ENCODE measurements at regions not wholly inside any gene's neighbourhood (a gene's known extent, or its start where the extent isn't known, plus 50 kb on each side); places are given as distances from the start of the nearest gene placed in this dataset.

DNA sequence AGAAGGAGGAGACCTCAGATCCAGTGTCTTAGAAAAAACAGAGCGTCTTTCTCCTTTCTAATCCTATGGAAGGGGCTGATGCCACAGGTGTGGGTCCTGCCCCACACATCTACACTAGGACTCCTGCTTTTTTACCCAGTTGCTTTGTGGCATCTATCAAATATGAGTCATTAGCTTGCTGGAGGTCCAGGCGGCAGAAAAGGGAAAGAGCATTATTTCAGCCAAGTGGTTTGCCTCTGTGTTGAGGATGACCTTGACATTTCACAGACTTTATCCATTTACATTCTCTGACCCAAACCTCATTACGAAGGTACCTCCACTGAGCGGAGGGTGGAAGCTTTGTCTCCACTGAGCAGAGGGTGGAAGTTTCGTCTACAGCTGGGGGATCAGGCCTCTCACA lies 308.4 kb upstream of the KLF6 start:
- no peak for FAIRE-seq
- no peak for DNase-seq (ENCODE audit: low spot score)

- FAIRE-seq (no peak), DNase-seq (ENCODE audit: low spot score) (no peak)
Observed at GRCh38 chr10:4088354-4089066, 303.5 kb upstream of the KLF6 start.

GRCh38 chr10:4086131-4086898 lies 301.3 kb upstream of the KLF6 start:
- FAIRE-seq (no peak), DNase-seq (ENCODE audit: low spot score) (no peak)

- DNase-seq (ENCODE audit: low spot score) (no peak), FAIRE-seq (no peak)
Observed at GRCh38 chr10:4083509-4084003, 298.5 kb upstream of the KLF6 start.

- FAIRE-seq (no peak), DNase-seq (ENCODE audit: low spot score) (no peak)
Observed at GRCh38 chr10:4082861-4083260, 297.9 kb upstream of the KLF6 start.

DNA sequence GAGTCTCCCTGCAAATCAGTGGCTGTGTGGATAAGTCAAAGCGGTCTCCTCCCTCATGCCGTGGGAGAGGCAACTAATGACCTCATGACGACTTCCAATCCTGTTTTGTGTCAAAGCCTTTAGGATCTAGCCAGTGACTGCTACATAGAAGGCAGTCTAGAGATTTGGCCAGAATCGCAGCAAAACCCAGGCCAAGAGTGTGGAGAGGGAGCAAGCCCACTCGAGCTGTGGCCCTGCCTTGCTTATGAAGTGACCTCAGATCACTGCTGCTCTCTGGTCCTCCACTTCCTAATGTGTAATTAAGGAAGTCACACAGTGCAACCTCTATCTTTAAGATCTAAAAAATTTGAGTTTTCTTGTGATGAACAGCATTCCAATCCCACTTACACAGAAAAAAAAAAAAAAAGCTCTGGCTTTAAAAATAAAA lies 296.7 kb upstream of the KLF6 start:
- no peak for DNase-seq (ENCODE audit: low spot score)
- FAIRE-seq, result no peak

DNA sequence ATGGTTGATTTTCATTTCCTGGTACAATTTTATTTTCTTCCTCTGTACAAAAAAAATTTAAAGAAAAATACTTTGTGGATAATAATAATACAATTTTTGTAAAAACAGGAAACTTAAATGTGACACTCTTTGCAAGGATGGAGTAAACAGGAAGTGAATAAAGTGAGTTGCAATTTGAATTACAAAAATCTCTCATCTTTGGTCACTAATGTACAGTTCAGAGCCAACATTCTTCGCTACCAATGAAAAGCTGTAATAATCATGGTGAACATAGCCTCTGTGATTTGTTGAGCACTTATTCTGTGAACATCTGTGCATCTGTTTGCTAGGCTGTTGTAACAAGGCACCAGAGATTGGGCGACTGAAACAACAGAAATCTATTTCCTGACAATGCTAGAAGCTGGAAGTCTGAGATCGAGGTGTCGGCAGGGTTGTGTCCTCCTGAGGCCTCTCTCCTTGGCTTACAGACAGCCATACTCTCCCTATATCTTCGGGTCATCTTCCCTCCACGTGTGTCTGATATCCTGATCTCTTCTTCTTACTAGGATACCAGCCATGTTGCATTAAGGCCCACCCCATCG lies 295.3 kb upstream of the KLF6 start:
- DNase-seq (ENCODE audit: low spot score) (no peak), FAIRE-seq (no peak)

- DNase-seq (ENCODE audit: low spot score) (no peak), FAIRE-seq (no peak)
Observed at GRCh38 chr10:4079803-4080202, 294.8 kb upstream of the KLF6 start.

DNA sequence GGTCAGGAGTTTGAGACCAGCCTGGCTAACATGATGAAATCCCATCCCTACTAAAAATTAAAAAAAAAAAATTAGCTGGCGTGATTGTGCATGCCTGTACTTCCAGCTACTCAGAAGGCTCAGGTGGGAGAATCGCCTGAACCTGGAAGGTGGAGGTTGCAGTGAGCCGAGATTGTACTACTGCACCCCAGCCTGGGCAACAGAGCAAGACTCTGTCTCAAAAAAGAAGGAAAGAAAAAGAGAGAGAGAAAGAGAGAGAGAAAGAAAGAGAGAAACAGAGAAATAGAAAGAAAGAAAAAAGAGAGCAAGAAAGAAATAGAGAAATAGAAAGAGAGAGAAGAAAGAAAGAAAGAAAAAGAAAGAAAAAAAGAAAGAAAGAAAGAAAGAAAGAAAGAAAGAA lies 292.8 kb upstream of the KLF6 start:
- no peak for DNase-seq (ENCODE audit: low spot score)
- no peak for FAIRE-seq

DNA sequence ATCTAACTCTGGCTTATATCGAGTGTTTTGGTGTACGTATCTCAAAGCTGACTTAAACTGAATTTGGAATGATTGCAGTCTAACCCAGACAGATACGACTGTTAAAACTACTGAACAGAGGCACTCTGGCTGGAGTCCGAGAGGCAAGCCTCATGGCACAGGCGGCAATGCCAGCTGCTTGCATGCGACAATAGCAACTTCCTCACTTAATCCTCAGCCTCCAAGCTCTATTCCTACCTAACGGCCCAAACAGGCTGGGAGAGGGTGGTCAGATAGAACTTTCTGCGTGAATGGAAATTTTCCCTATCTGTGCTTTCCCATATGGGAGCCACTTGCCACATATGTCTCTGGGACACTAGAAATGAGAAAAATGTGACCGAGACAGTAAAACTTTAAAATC lies 292.0 kb upstream of the KLF6 start:
- DNase-seq (ENCODE audit: low spot score) (no peak), FAIRE-seq (no peak)

DNA sequence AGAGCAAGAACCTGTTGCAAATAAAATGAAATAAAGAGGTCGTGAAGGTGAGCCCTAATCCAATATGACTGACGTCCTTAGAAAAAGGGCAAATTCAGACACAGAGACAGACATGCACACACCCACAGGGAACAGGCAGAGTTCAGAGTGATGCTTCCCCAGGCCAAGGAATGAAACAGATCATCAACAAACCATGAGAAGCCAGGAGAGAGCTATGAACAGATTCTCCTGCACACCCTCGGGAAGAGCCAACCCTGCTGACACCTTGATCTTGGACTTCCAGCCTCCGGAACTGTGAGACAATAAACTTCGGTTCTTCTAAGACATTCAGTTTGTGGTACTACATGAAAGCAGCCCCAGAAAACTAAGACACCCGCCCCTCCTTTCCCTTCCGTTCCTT lies 290.4 kb upstream of the KLF6 start:
- no peak for DNase-seq (ENCODE audit: low spot score)
- no peak for FAIRE-seq

- no peak for FAIRE-seq
- DNase-seq (ENCODE audit: low spot score), result no peak
Observed at GRCh38 chr10:4074545-4075407, 289.8 kb upstream of the KLF6 start.

GRCh38 chr10:4073912-4074311 lies 288.9 kb upstream of the KLF6 start:
- no peak for FAIRE-seq
- DNase-seq (ENCODE audit: low spot score), result no peak

DNA sequence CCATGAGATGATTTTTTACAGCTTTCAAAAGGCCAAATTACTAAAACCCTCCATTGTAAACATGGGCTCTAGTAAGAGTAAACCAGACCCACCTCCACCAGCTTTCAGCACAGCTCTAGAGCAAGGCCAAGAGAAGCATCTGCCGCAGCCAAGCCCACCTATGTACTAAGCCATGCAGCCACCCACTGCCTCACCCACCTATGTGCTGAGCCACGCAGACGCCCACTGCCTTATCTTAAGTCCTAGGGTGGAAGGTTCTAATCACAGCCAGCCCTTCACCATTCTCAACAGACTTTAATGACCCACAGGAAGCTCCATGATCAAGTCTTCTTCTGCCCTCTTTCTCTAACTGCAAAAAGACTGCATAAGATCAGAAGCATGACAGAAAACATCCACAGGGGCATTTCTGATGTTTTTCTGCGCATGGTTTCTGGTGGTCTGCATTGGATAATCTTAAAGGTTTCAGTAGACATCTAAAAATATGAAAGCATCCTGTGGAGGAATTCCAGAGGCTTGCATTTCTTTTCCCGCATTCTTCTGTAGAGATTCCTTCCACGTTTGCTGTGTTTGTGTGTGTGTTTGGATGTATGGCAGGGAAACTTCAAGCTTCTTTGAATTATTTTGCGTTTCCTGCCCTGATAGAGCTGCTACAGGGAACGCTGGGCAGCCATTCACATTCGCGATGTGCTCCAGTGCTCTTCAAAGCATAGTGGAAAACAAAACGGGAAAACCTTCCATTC lies 286.1 kb upstream of the KLF6 start:
- DNase-seq (ENCODE audit: low spot score) (no peak), FAIRE-seq (no peak)

DNA sequence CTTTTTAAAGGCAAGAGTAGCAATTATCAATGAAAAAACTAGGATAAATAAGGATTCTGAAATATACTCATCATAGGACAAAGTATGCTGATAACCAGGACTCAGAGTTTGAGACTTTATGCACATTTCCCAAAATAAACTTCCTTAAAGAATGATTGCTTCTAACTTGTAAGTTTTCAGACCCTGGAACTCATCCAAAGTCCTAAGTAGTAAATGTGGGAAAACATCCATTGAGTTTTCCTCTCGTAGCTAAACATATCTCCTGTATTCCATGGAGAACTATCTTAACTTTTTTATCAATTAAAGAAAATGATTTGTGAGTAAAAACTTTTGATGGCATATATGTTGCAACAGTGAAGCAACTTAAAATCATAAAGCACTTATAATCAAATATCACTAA lies 285.2 kb upstream of the KLF6 start:
- FAIRE-seq (no peak), DNase-seq (ENCODE audit: low spot score) (no peak)

DNA sequence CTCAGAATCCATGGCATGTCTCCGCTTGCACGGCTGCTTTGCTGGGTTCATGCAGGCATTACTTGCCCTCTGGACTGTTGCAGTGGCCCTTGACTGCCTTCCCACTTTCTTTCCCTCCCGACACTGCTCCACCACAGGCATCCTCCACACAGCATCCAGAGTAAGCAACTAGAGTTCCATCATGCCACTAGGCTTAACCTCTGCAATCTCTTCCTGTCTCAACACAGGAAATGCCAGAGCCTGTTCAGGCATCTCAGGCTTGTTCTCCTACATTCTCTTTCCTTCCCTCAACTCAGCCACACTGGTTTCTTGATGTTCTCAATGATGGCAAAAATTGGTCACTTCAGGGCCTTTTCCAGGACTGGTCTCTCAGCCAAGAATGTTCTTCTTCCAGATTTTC lies 284.5 kb upstream of the KLF6 start:
- FAIRE-seq (no peak), DNase-seq (ENCODE audit: low spot score) (no peak)

DNA sequence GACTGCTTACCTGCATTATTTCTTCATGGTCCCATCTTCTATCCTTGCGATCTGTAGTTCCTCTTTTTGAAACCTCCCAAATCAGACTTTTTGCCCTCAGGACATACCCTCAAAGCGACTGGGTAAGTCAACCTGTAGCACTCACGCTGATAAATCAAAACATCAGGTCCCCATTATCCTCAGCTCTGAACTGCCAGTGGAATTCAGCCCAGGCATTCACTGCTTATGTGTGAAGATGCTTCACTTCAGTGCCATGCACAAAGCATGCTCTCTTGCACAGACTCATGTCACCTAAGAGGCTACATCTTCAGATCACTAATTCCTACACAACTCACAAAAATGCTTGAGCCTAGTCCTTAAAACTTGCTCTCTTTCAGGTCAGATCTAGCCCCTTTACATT lies 283.6 kb upstream of the KLF6 start:
- DNase-seq (ENCODE audit: low spot score) (no peak), FAIRE-seq (no peak)

DNA sequence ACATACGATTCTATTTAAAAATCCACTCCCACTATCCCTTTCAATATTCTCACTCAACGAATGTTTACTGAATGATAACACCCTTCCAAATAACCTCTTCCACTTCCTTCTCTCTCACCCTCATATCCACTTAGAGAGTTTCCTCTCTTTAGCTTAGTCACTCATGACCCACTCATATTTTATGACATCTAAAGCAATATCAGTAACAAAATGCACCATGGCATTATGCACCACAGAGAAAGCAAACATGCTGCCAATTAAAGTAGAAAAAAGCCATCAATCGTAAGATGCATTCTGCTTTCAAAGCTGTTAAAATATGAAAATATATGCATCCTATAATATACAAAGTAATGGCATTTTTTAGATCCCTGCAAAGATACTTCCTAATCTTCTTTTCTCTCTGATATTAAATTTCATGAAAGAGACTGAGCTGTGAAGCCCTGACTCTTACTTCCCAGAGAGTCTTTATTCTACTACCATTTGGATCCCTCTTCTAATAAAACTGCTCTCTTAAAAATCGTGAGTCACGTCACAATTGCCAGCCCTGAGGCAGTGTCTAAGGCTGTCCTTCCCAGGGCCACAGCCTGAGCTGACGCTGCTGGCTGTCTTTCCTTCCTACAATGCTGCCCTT lies 283.0 kb upstream of the KLF6 start:
- no peak for FAIRE-seq
- no peak for DNase-seq (ENCODE audit: low spot score)

DNA sequence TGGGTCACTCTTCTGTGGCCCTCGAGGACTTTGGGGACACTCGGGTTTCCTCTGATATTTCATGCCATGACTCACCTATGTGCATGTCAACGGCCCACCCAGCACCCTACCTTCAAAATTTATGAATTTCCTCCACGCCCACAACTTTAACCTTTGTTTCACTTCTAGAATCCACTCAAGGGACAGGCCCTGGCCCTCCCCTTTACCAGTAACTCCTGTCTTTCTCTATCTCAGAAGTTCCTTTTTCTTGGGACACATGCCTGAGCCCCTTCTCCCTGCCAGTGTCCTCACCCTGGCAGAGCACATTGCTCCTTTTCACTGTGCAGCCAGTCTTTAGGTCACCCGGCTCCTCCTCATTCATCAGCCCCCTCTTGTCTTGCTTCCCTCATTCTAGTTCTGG lies 282.5 kb upstream of the KLF6 start:
- DNase-seq (ENCODE audit: low spot score), result no peak
- no peak for FAIRE-seq

DNA sequence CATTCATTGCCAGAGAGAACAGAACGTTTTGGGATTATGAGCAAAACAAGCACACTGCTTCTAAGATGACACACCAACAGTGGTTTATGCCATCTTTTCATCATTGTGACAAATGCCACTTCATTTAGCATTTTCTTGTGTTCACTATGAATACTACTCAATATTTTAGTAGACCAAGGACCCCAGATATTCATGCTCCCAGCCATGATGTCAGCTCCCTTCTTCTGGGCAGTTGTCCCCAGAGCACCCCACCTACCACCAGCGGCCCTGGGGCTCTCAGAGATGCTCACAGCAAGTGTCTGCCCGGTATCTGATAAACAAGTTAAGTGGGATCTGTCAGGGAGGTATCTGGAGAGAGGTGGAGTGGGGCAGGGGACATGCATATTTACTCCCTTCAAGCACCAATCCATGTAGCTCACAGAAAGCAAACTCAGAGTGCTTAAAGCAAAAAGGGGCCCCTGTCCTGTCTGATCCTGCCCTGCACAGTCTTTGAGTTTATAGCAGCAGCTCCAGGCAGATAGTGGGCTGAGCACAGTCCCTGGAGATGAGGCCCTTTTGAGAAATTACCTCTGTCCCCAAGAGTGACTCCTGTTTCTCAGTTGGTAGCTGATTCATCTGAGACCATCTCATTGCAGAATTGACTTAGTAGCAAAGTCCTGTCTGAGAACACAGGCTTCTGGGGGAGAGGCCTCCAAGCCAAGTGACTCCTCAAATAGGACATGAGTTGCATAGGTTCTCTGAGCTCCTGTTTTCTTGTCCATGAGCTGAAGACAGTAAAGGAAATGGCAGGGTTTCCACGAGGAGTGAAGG lies 281.8 kb upstream of the KLF6 start:
- FAIRE-seq (no peak), DNase-seq (ENCODE audit: low spot score) (no peak)
